ENCODE measurements at regions not wholly inside any gene's neighbourhood (a gene's known extent, or its start where the extent isn't known, plus 50 kb on each side); places are given as distances from the start of the nearest gene placed in this dataset.
A peak's percentile ranks its signal among the peaks of the same experiment; 100 is the strongest.

DNA sequence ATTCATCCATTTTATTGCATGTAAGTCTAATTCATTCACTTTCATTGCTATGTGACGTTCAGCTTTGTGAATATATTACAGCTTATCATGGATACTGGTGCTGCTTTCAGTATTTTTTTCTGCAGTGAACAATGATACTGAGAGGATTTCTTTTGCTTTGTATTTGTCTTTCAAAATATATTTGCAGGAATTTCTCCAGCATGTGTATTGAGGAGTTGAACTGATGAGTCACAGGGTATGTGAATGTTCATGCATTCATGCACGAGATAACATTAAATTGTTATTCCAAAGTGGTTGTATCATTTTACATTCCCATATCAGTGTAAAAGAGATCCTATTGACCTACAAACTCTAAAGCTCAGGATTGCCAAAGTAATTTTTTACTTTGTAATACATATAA, 283.8 kb upstream of the ARSJ start:
- Histone ChIP-seq H3K9me3 (no peaks in the 10 kb centered on the region), H3K4me1 (peaks cover 0 to 3% of the 10 kb centered on the region in 2 donors), H3K36me3 (no peaks in the 10 kb centered on the region), H3K4me3 (no peak overlapping the region), H3K27ac (no peak overlapping the region), H3K27me3 (no peaks in the 10 kb centered on the region)
- DNase-seq (ENCODE audit: low spot score in 2 of 2): no peak
- intact Hi-C loops (cut with DNase I): no loop called here
- TF ChIP-seq CTCF (IDR thresholded peaks at IDR 0.05): no peak

- no peaks in the 10 kb centered on the region for H3K36me3 ChIP-seq
- no peak for DNase-seq (ENCODE audit: low spot score in 2 of 2)
- H3K9me3 ChIP-seq: no peaks in the 10 kb centered on the region
- no peak for TF ChIP-seq CTCF (IDR thresholded peaks at IDR 0.05)
- H3K27ac ChIP-seq: no peak overlapping the region
- no peak overlapping the region for H3K4me3 ChIP-seq
- peaks cover 0 to 3% of the 10 kb centered on the region in 2 donors for H3K4me1 ChIP-seq
- intact Hi-C loops (cut with DNase I): no loop called here
- no peaks in the 10 kb centered on the region for H3K27me3 ChIP-seq
Observed at GRCh38 chr4:114264452-114264851, 285.0 kb upstream of the ARSJ start.

- no peak overlapping the region for H3K4me3 ChIP-seq
- no peak for TF ChIP-seq CTCF (IDR thresholded peaks at IDR 0.05)
- H3K9me3 ChIP-seq: no peaks in the 10 kb centered on the region
- peaks cover 0 to 3% of the 10 kb centered on the region in 2 donors for H3K4me1 ChIP-seq
- H3K27me3 ChIP-seq: no peaks in the 10 kb centered on the region
- no peaks in the 10 kb centered on the region for H3K36me3 ChIP-seq
- H3K27ac ChIP-seq: no peak overlapping the region
- DNase-seq (ENCODE audit: low spot score in 2 of 2): no peak
- intact Hi-C loops (cut with DNase I): no loop called here
Observed at GRCh38 chr4:114264877-114265291, 285.4 kb upstream of the ARSJ start.

GRCh38 chr4:114265342-114265741, 285.9 kb upstream of the ARSJ start:
- no peaks in the 10 kb centered on the region for H3K9me3 ChIP-seq
- no peak for TF ChIP-seq CTCF (IDR thresholded peaks at IDR 0.05)
- H3K27me3 ChIP-seq: no peaks in the 10 kb centered on the region
- H3K4me1 ChIP-seq: peaks cover 0 to 3% of the 10 kb centered on the region in 2 donors
- no peak overlapping the region for H3K27ac ChIP-seq
- no peak overlapping the region for H3K4me3 ChIP-seq
- no peak for DNase-seq (ENCODE audit: low spot score in 2 of 2)
- H3K36me3 ChIP-seq: no peaks in the 10 kb centered on the region
- intact Hi-C loops (cut with DNase I): no loop called here

DNA sequence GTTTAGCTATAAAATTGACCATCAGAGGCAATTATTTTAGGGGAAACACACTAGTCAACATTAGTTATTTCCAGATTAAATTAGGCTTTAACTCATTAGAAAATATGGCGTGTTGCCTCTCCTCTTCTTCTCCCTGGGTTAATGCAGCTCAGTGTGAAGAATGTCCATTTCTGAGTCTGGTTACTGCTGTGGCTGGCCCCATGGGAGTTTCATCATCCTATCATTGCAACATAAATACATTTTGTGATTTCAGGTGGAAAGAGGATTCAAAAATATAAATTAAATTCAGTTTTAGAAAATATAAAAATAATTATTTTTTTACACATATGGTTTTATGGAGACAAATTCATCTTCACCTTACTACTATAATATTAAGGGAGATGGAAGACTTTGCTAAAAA, 288.5 kb upstream of the ARSJ start:
- DNase-seq (ENCODE audit: low spot score in 2 of 2): no peak
- Histone ChIP-seq H3K27ac (no peak overlapping the region), H3K36me3 (no peaks in the 10 kb centered on the region), H3K4me1 (peaks cover 0 to 11% of the 10 kb centered on the region in 2 donors), H3K9me3 (no peaks in the 10 kb centered on the region), H3K4me3 (no peak overlapping the region), H3K27me3 (no peaks in the 10 kb centered on the region)
- no peak for TF ChIP-seq CTCF (IDR thresholded peaks at IDR 0.05)
- intact Hi-C loops (cut with DNase I): no loop called here

DNA sequence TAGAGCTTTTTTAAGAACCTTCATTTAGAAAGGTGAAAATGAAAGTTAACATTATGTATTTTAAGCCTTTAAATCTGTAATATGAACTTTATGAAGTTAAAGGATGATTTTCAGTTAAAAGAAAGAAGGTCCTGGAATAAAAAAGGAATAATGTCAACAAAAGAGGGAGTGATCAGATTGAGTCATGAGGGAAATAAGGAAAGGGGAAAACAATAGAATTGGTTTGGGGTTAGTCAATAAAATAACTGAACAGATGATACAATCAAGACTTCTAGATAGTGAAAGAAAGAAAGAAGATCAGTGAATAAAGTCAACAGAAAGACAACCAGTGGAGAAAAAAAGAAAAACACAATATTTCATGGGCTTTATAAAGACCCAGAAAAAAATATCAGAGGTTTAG, 291.6 kb upstream of the ARSJ start:
- no peaks in the 10 kb centered on the region for H3K9me3 ChIP-seq
- TF ChIP-seq CTCF (IDR thresholded peaks at IDR 0.05): no peak
- H3K4me3 ChIP-seq: no peak overlapping the region
- intact Hi-C loops (cut with DNase I): loop anchor here (5.0 to 10.0 kb wide), 3 partner anchors 294 to 826 kb away; partner anchors contain the start of genes ARSJ and CAMK2D
- no peak for DNase-seq (ENCODE audit: low spot score in 2 of 2)
- H3K27ac ChIP-seq: peak overlapping the region in 1 of 2 donors; percentile 42
- H3K27me3 ChIP-seq: no peaks in the 10 kb centered on the region
- no peaks in the 10 kb centered on the region for H3K36me3 ChIP-seq
- peaks cover 0 to 7% of the 10 kb centered on the region in 2 donors for H3K4me1 ChIP-seq

Measured in ascending aorta (tissue), 2 donors.